ENCODE measurements at regions not wholly inside any gene's neighbourhood (a gene's known extent, or its start where the extent isn't known, plus 50 kb on each side); places are given as distances from the start of the nearest gene placed in this dataset.

GRCh38 chr3:187805774-187806173, 60.5 kb upstream of the BCL6 start:
- WGBS (ENCODE audit: extremely low coverage, insufficient read length, low lambda C conversion rate): no CpG with 5 or more reads among the region's 5 CpGs
- no peak overlapping the region for H2BK5ac ChIP-seq (ENCODE audit: insufficient read length, low read length)
- peaks cover 9% of the 10 kb centered on the region for H3K27me3 Mint-ChIP-seq (ENCODE audit: low read depth)
- no peaks in the 10 kb centered on the region; a peak in 1 of 5 replicates for H3K9me3 Mint-ChIP-seq
- no peak overlapping the region for H3T11ph ChIP-seq (ENCODE audit: low read length)
- no peak overlapping the region for H3K14ac ChIP-seq (ENCODE audit: insufficient read depth, low read length)
- H3K79me1 ChIP-seq (ENCODE audit: insufficient read depth, low read depth, low read length, poor library complexity, severe bottlenecking): no peaks in the 10 kb centered on the region
- H3K4me2 ChIP-seq (ENCODE audit: insufficient read depth, insufficient read length, low read length): no peak overlapping the region
- H3K27ac Mint-ChIP-seq: no peak overlapping the region; a peak in 1 of 7 replicates
- no peak overlapping the region for H2AFZ ChIP-seq (ENCODE audit: low read length)
- no peaks in the 10 kb centered on the region for H4K20me1 ChIP-seq (ENCODE audit: control insufficient read depth, insufficient read depth, insufficient read length)
- H3K9me3 ChIP-seq (ENCODE audit: control insufficient read depth, low read depth, low read length): no peaks in the 10 kb centered on the region
- H4K91ac ChIP-seq (ENCODE audit: insufficient read length, low read depth, low read length): no peak overlapping the region
- no peak overlapping the region for H3K9ac ChIP-seq (ENCODE audit: extremely low read depth, insufficient read length, low read length)
- H3K36me3 Mint-ChIP-seq (ENCODE audit: insufficient read depth in 1 of 3, low read depth in 3 of 3): no peaks in the 10 kb centered on the region
- no peak overlapping the region for H3K56ac ChIP-seq (ENCODE audit: insufficient read length, low read depth, low read length)
- H3K23me2 ChIP-seq (ENCODE audit: insufficient read length, low read depth, low read length, poor library complexity, severe bottlenecking): no peaks in the 10 kb centered on the region
- peaks cover 25 to 29% of the 10 kb centered on the region in 2 experiments for H3K4me1 Mint-ChIP-seq
- H2BK15ac ChIP-seq (ENCODE audit: low read depth, low read length): no peak overlapping the region
- no peaks in the 10 kb centered on the region for H3K27me3 ChIP-seq (ENCODE audit: insufficient read depth, low read length)
- H2BK120ac ChIP-seq (ENCODE audit: low read depth, low read length, poor library complexity, severe bottlenecking): no peak overlapping the region
- no peak overlapping the region for H4K8ac ChIP-seq (replicated peaks; ENCODE audit: insufficient read length, low read depth, low read length)
- no peaks in the 10 kb centered on the region for H3K79me2 ChIP-seq (ENCODE audit: insufficient read depth, low read length)
- TF ChIP-seq, protein P1, sequence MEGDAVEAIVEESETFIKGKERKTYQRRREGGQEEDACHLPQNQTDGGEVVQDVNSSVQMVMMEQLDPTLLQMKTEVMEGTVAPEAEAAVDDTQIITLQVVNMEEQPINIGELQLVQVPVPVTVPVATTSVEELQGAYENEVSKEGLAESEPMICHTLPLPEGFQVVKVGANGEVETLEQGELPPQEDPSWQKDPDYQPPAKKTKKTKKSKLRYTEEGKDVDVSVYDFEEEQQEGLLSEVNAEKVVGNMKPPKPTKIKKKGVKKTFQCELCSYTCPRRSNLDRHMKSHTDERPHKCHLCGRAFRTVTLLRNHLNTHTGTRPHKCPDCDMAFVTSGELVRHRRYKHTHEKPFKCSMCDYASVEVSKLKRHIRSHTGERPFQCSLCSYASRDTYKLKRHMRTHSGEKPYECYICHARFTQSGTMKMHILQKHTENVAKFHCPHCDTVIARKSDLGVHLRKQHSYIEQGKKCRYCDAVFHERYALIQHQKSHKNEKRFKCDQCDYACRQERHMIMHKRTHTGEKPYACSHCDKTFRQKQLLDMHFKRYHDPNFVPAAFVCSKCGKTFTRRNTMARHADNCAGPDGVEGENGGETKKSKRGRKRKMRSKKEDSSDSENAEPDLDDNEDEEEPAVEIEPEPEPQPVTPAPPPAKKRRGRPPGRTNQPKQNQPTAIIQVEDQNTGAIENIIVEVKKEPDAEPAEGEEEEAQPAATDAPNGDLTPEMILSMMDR (conservative IDR thresholded peaks at IDR 0.05): no peak
- H4K5ac ChIP-seq (ENCODE audit: insufficient read length, low read depth, low read length): no peak overlapping the region
- H2AK5ac ChIP-seq (ENCODE audit: insufficient read length, low read length): no peak overlapping the region
- H3K23ac ChIP-seq (ENCODE audit: insufficient read length, low read depth, low read length): no peak overlapping the region
- no peak overlapping the region for H3K4ac ChIP-seq (ENCODE audit: low read depth, low read length)
- no peak overlapping the region for H3K4me3 Mint-ChIP-seq
- H3K27ac ChIP-seq (ENCODE audit: insufficient read length, low read depth, low read length): no peak overlapping the region
- H2BK20ac ChIP-seq (ENCODE audit: low read depth, low read length, poor library complexity, severe bottlenecking): no peak overlapping the region
- H3K4me1 ChIP-seq (ENCODE audit: insufficient read depth, low read length): peaks cover 4% of the 10 kb centered on the region; the same call in 1 of the 2 replicates
- no peak overlapping the region for H2BK12ac ChIP-seq (ENCODE audit: insufficient read length, low read depth, low read length)
- no peak overlapping the region for H3K18ac ChIP-seq (ENCODE audit: insufficient read length, low read depth, low read length)
- DNase-seq: no peak

Measured in H9 (cell line).